ENCODE measurements at regions not wholly inside any gene's neighbourhood (a gene's known extent, or its start where the extent isn't known, plus 50 kb on each side); places are given as distances from the start of the nearest gene placed in this dataset.

- TF ChIP-seq, protein P1, sequence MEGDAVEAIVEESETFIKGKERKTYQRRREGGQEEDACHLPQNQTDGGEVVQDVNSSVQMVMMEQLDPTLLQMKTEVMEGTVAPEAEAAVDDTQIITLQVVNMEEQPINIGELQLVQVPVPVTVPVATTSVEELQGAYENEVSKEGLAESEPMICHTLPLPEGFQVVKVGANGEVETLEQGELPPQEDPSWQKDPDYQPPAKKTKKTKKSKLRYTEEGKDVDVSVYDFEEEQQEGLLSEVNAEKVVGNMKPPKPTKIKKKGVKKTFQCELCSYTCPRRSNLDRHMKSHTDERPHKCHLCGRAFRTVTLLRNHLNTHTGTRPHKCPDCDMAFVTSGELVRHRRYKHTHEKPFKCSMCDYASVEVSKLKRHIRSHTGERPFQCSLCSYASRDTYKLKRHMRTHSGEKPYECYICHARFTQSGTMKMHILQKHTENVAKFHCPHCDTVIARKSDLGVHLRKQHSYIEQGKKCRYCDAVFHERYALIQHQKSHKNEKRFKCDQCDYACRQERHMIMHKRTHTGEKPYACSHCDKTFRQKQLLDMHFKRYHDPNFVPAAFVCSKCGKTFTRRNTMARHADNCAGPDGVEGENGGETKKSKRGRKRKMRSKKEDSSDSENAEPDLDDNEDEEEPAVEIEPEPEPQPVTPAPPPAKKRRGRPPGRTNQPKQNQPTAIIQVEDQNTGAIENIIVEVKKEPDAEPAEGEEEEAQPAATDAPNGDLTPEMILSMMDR (conservative IDR thresholded peaks at IDR 0.05 in 1 of 2, IDR thresholded peaks at IDR 0.05 in 1 of 2; ENCODE audit: low read depth in 1 of 2, low read length in 2 of 2), result no peak
- no peak for TF ChIP-seq EZH2 (IDR thresholded peaks at IDR 0.05; ENCODE audit: low read length, missing control alignments)
Measured at GRCh38 chr10:45235798-45236220, 79.6 kb downstream of the OR13A1 start.

Measured in fibroblast of lung (primary cell).